ENCODE measurements at regions not wholly inside any gene's neighbourhood (a gene's known extent, or its start where the extent isn't known, plus 50 kb on each side); places are given as distances from the start of the nearest gene placed in this dataset.

GRCh38 chr1:37318490-37318889 lies 155.9 kb upstream of the ZC3H12A start:
- TF ChIP-seq CTCF (IDR thresholded peaks at IDR 0.05) = no peak
- no peak for TF ChIP-seq POLR2A (IDR thresholded peaks at IDR 0.05)
